Lower leg skin (tissue), 3 donors: ENCODE measurements at regions not wholly inside any gene's neighbourhood (a gene's known extent, or its start where the extent isn't known, plus 50 kb on each side); places are given as distances from the start of the nearest gene placed in this dataset.

Experiments
- CTCF ChIP-seq, 3 donors: fragments of 450-650 bp; IDR thresholded peaks; one replicate each; pipeline ENCODE4 v1.5.1; 2016; ENCODE audit warnings: antibody characterized with exemption in 3 of 3, mild to moderate bottlenecking in 3 of 3, moderate library complexity in 2 of 3
- POLR2A ChIP-seq, 2 donors: fragments of 450-650 bp; IDR thresholded peaks; one replicate each; pipeline ENCODE4 v1.6.1; 2016 to 2017; ENCODE audit warnings: antibody characterized with exemption in 2 of 2, mild to moderate bottlenecking in 1 of 2, moderate library complexity in 1 of 2

- TF ChIP-seq CTCF (IDR thresholded peaks at IDR 0.05) (no peak), POLR2A (IDR thresholded peaks at IDR 0.05) (no peak)
Measured at GRCh38 chr6:50979171-50979525, 160.5 kb downstream of the TFAP2B start.
